Endometrium (tissue), 2 donors: ENCODE measurements at regions not wholly inside any gene's neighbourhood (a gene's known extent, or its start where the extent isn't known, plus 50 kb on each side); places are given as distances from the start of the nearest gene placed in this dataset.
"Not testable (repeated sequence)": the region's sequence is repeated elsewhere in the genome, so short reads cannot be mapped to it uniquely, and the experiment has no call there.

ENCODE experiments used
- FAIRE-seq: peaks from 2 replicates; lab custom pipeline; 2012; peaks lifted over from hg19 to GRCh38; lab: Jason Lieb, UNC
- donor health status: control.
- donor health status: control.

DNA sequence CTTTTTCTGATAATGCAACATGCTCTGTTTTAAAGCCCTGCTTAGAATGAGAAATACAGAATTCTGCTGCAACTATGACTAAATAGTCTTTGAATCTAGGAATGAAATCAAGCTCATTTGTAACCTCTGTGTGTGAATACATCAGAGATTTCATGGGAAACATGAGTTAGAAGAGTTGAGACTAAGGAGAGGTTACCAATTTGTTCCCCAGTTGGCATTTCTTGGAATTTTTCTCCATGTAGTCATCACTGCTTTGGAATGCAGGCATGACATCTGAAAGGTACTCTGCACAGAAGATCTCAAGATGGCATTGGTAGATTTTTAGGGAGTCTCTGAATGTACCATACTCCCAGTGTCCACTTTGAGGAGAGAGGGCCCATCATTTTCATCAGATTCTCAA, 237.2 kb downstream of the TFAP2A start:
- FAIRE-seq, result no peak

DNA sequence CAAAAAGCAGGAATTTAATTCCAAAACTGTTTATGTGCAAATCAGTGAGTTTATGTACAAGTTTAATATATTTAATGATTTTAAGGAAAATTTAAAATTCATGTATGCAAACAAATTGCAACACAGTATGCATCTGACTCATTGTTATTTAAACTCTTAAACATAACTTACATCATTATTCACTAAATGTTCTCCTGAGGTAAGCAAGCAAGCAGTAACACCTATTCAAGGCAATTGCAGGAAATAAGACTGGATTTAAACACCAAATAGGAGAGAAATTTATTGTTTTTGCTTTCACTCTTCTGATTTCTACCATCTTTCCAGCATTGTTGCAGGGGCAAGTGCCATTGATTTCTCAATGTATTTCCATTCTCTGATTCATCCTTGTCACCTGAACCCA, 239.5 kb downstream of the TFAP2A start:
- FAIRE-seq, result no peak

DNA sequence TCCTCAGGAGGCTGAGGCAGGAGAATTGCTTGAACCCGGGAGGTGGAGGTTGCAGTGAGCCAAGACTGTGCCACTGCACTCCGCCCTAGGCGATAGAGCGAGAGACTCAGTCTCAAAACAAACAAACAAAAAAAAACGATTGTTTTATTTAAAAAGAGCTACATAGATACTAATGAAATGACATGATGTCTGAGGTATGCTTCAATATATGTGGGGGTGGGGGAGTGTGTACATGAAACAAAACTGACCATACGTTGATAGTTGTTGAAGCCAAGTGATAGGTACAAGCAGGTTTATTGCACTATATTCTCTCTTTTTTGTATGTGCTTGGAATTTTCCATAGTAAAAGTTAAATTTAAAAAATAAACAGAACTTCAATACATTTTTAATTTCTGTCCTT, 240.1 kb downstream of the TFAP2A start:
- FAIRE-seq, result no peak

DNA sequence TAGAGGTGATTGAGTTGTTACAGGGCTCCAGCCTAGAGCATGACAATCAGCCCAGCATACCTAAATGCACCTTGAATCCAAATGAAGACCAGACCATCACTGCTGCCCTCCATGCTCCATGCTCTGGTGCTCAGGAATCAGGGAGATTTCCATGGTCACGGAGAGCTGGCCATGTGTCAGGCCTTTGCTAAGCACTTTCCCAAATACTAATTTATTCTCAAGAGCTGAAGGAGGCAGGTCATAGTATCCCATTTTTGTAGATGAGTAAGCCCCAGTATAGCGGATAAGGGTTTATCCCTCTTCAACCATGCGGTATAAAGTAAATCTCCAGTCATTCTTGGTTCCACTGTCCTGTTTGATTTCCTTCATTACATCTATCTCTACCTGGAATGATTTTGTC, 240.8 kb downstream of the TFAP2A start:
- no peak for FAIRE-seq

DNA sequence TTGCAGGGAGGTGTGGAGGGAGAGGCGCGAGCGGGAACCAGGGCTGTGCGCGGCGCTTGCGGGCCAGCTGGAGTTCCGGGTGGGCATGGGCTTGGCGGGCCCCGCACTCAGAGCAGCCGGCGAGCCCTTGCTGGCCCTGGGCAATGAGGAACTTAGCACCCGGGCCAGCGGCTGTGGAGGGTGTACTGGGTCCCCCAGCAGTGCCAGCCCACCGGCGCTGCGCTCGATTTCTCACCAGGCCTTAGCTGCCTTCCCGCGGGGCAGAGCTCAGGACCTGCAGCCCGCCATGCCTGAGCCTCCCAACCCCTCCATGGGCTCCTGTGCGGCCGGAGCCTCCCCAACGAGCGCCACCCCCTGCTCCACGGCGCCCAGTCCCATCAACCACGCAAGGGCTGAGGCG, 243.2 kb downstream of the TFAP2A start:
- not testable (repeated sequence) for FAIRE-seq

DNA sequence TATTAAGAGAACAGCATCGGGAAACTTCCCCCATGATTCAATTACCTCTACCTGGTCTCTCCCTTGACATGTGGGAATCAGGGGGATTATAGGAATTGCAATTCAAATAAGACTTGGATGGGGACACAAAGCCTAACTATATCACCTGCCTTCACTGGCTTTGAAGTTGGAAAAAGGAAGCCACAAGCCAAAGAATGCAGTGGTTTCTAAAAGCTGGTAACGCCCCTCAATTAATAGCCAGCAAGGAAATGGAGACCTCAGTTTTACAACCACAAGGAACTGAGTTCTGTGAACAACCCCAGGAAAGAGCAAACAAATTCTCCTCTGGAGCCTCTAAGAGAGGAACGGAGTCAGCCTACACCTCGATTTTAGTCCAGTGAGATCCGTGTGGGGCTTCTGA, 244.1 kb downstream of the TFAP2A start:
- FAIRE-seq, result no peak

DNA sequence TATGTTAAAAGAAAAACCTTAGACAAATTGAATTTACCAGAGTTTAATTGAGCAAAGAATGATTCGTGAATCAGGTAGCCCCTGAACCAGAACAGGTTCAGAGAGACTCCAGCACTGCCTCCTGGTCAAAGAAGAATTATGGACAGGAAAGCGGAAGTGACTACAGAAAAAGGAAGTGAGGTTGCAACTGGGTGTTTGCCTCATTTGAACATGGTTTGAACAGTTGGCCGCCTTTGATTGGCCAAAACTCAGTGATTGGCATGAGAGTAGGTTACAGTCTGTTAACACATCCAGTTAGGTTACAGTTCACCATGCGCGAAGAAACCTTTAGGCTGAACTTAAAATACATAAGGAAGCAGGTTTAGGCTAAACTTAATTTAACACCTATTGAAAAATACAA, 248.8 kb downstream of the TFAP2A start:
- no peak for FAIRE-seq

DNA sequence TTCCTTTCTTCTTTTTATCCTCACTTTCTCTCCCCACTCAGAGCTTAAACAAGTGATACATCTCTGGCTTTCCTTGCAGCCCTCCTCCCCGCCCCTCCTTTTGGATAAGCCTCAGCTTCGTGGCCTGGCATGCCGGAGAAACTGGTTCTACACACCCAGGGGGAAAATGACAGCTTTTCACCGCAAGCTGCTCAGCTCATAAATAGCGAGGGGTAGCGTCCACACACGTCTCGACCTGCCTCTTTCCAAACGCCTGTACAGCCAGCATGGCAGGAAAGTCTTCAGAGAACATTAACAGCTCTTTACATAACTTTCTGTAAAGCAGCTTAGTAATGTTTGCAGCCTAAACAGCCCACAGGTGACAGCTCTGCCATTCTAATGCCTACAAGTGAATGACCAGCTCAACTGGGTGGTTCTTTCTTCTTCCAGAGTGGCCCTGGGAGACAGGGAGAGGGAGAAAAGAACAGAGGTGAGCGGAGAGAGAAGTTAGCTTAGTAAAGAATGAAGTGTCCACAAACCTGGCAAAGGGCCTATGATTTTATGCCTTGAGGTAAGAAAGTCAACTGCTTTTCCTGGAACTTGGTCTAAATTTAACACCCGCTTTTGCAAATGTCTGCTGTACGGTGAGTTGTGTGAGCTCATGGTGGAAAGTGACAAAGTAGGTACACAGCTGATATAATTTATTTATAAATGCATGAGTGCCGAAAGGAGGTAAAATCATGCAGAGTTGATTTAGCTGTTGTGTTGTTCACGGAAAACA, 251.5 kb downstream of the TFAP2A start:
- FAIRE-seq, result no peak

DNA sequence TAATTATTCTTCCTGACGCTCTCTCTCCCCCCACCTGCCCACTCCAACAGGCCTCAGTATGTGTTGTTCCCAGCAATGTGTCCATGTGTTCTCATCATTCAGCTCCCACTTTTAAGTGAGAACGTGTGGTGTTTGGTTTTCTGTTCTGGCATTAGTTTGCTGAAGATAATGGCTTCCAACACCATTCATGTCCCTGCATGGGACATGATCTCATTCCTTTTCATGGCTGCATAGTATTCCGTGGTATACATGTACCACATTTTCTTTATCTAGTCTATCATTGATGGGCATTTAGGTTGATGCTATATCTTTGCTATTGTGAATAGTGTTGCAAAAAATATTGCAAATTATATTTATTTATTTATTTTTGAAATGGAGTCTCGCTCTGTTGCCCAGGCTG, 258.0 kb downstream of the TFAP2A start:
- no peak for FAIRE-seq

DNA sequence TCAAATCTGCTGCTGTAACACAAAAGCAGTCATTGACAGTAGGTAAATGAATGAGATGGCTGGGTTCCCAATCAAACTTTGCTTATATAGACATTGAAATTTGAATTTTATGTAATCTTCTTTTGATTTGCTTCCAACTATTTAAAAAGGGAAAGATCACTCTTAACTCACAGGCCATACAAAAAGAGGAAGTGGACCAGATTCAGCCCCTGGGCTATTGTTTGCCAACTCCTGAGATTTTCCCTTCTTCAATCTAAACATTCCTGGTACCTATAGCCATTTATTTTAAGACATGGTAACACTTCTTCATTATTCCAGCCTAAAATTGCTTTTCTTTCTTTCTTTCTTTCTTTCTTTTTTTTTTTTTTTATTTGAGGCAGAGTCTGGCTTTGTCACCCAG, 260.6 kb downstream of the TFAP2A start:
- no peak for FAIRE-seq

DNA sequence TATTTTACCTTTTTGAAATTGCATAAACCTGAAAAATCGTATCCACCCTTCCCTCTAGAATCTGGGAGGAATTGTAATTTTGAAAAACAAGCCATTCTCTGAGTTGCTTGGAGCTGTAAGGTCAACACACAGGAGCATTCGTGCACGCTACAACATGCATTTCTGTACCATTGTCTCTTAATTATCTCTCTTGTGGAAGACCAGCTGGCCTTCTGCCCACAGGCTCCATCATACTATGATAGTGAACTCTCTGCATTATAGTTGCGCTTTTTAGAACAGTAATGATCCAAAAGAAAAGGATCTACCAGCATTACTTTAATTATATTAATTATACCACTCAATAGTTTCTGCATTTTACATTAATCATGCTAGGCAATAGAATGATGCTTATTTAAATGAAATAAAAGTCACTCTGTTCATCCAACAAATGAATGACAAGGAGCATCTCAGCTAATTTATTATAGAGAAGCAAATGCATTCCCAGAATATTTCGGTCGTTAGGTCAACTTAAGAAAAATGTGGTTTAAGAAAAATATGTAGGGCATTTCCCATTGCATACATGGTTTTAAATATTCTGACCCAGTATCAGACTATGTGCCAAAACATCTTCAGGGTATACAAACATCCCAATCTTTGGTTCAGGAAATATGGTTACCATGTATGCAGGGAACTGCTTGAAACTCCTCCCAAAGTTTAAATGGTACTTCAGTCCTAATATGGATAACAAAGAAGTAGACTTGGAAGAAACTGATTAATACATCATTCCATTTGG, 263.5 kb downstream of the TFAP2A start:
- no peak for FAIRE-seq

DNA sequence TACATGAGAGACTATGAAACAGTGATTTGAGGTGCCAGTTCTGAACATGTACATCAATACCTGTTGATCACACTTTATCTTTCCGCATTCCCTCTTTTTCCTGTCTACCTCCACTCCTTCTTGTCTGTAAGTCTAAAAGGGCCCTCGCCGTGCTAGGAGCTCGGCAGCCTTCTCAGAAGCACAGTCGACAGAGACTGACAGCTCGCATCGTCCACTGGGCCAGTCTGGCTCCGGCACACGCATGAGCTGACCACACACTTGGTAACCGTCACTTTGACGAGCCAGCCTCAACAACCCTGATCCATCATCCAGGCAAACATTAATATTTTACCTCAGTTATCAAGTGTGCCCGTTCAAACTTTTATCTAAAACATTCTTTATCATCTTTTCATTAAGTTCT, 265.3 kb downstream of the TFAP2A start:
- no peak for FAIRE-seq

DNA sequence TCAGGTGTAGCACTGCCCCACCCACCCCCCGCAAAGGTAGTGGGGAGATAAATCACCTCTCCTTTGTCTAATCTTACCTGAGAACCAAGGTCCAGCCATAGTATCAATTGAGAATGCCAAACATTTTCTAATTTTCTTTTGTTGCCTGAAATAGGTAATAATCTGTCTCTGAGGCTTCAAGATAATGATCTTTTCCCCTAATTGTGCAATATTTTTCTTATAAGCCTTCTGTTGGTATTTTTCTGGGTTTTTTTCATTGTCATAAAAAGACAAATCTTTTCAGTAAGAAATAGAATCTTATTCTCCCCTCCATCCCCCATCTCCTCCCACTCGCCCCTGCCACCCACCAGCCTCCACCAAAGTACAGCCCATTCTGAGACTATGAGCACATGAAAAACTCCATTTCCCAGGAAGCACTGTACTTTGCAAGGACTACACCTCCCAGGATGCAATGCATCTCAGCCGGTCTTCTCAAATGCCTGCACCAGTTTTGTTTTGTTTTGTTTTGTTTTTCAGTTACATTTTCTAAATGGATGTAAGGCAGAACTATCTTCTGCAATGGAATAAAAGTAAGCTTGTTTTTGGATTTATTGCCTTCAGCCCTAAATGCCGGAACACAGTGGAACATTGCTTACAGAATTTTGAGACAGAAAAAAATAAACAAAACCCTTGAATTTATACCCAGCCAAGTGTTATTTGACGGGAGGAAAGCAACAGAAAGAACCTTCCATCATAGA, 268.0 kb downstream of the TFAP2A start:
- FAIRE-seq, result no peak

DNA sequence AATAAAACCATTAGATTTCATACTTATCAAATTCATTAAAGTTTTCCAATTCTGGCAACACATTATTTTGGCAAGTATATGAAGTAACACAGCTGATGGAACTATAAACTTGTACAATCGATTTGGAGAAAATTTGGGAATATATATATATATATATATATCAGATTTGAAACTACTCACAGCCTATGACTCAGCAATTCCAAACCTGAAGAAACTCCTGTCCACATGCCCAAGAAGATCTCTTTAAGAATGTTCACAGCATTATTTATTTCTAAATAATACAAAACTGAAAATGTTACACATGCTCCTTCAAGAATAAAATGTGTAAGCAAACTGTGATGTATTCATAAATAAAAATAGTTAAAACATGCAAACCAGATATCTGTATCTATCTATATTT, 270.1 kb downstream of the TFAP2A start:
- no peak for FAIRE-seq

DNA sequence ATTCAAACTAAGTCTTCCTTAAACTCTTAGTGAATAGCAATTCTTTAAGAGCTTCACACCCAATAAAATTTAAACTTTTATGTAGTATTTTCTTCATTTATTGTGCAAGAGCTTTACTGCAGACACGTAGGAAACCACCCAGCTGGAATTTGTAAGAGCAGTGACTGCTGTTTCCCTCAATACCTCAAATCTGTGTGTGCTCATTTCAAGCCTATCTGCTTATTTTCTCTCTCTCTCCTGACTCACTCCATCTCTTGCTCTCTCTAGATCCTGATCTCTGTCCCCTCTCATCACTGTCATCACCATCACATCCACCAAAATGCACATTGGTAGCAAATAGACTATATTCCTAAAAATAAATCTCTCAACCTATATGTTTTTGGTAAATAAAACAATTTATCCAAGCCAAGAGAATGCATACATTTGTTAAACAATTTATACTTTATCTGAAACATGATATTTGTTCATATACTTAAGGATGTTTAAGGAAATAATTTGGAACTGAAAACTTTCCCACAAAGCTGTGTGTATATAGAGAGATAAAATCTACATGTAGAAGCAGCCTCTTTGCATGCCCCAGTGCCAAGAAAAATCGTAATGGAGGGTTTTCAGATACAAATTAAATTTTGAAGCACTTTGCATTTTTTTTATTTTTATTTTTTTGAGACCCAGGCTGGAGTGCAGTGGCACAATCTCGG, 273.0 kb downstream of the TFAP2A start:
- FAIRE-seq, result no peak

DNA sequence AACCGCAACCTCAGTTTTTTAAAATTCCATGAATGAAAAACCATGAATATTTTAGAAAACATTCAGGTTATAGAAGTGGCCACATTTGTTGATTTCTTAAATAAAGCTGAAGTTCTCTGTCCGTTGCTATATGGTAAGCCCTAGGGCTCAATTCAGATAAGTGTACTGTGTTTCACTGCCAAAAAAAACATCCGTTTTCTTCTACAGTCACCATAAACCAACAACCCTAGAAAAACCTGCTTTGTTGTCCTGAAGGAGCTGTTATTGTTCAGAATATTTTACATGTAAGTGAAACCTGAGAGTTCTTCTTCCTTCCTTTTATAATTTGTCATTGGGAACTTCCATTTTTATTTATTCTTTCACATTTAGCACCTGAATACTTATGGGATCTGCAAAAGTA, 274.1 kb downstream of the TFAP2A start:
- FAIRE-seq, result no peak

DNA sequence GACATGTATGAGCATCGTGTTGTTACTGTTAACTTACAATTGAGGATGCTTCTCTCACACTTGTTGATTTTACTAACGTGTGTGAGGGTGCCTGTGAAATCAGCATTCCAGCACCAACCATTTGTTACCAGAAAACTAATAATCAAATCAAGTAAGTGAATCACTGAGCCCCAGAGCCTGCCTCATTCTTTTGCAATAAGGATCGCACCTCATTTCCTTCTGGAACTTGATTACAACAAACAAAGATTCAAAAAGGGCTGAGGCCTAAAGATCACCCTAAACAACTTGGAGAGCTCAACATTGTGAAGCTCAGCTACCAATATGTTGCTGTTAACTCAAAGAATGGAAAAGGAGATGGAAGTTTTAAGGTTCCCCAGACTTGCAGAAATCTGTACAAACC, 274.7 kb downstream of the TFAP2A start:
- FAIRE-seq, result no peak

DNA sequence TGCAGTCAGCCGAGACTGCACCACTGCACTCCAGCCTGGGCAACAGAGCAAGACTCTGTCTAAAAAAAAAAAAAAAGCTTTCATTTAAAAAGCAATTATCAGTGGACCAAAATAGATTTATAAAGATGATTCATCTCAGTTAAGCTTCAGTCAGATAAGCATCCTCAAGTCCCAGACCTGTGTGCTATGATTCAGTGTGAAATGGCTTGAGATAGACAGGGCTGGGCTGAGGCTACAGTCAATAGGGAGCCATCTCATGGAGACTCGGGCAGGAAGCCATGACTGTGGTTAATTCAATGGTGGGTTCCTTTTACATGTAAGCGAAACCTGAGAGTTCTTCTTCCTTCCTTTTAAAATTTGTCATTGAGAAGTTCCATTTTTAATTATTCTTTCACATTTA, 276.0 kb downstream of the TFAP2A start:
- FAIRE-seq, result no peak

DNA sequence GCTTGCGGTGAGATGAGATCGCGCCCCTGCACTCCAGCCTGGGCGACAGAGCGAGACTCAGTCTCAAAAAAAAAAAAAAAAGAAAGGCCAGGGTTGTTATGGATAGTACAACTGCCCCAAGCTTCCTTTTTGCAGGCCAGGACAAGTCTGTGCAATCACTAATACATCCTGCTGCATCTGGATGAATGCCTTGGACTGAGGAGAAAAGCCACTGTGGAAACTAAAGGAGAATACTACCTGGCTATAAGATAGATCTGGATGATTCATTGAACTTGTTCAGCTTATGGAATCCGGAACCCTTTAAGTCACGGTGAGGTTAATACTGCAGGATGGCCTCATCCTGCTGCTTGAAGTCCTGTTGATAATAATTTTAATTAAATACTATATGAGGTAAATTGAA, 278.2 kb downstream of the TFAP2A start:
- no peak for FAIRE-seq

DNA sequence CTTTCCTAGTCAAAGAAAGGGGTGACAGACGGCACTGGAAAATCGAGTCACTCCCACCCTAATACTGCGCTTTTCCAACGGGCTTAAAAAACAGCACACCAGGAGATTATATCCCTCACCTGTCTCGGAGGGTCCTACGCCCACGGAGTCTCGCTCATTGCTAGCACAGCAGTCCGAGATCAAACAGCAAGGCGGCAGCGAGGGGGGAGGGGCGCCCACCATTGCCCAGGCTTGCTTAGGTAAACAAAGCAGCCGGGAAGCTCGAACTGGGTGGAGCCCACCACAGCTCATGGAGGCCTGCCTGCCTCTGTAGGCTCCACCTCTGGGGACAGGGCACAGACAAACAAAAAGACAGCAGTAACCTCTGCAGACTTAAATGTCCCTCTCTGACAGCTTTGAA, 280.7 kb downstream of the TFAP2A start:
- not testable (repeated sequence) for FAIRE-seq

DNA sequence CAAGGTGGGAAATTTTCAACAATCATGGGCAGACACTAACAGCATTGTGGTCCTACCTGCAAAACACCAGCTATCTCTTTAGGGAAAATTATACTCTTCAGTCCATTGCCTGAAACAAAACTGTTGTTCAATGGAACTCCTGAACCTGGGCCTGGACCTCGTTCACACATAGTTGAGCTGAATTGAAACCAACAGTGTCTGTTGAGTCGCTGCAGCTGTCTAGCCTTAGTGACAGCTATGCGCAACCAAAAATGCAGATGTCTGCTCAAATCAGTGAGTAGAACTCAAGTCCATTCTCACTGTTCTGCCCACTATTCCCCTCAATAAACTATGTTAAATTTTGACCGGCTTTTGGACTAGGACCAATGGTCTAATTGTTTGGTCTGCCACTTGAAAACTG, 286.2 kb downstream of the TFAP2A start:
- no peak for FAIRE-seq

DNA sequence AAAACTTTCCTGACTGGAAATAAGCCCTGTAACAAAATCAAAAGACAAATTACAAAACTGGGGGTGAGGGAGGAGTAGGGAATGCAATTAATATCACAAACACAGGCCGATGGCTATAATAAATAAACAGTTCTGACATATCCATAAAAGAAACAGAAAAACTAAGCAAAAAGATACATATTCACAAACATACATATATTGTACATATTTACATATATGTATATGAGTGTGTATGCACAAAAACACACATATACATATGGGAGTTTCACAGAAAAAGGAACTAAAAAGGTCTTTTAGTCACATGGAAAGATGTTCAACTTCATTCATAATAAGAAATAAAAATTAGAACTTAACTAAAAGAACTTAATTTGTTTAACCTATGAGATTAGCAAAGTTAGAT, 292.7 kb downstream of the TFAP2A start:
- FAIRE-seq, result no peak
